ENCODE measurements at regions not wholly inside any gene's neighbourhood (a gene's known extent, or its start where the extent isn't known, plus 50 kb on each side); places are given as distances from the start of the nearest gene placed in this dataset.

DNA sequence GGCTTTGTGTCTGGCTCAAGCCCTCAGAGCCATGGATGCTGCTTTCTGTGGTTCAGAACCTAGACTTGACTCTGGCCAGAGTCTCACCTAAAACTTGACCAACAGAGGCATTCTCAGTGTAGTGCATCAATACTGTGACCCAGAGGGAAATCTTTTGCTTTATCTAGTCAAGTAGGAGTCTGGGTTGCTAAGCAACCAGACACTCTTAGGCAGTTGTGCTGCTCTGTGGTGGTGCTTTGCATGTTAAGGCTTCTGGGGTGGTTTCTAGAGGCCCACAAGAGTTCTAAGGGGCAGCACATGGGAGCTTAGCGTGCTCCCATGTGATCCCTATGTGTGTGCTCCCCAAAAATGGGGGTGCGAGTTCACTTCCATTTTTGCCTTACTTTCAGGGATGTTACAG is 224.6 kb upstream of the PLET1 start:
- TF ChIP-seq EZH2phosphoT487 (IDR thresholded peaks at IDR 0.05; ENCODE audit: low read depth, severe bottlenecking, unreplicated experiment): no peak
- TF ChIP-seq, protein P1, sequence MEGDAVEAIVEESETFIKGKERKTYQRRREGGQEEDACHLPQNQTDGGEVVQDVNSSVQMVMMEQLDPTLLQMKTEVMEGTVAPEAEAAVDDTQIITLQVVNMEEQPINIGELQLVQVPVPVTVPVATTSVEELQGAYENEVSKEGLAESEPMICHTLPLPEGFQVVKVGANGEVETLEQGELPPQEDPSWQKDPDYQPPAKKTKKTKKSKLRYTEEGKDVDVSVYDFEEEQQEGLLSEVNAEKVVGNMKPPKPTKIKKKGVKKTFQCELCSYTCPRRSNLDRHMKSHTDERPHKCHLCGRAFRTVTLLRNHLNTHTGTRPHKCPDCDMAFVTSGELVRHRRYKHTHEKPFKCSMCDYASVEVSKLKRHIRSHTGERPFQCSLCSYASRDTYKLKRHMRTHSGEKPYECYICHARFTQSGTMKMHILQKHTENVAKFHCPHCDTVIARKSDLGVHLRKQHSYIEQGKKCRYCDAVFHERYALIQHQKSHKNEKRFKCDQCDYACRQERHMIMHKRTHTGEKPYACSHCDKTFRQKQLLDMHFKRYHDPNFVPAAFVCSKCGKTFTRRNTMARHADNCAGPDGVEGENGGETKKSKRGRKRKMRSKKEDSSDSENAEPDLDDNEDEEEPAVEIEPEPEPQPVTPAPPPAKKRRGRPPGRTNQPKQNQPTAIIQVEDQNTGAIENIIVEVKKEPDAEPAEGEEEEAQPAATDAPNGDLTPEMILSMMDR (IDR thresholded peaks at IDR 0.05; ENCODE audit: poor library complexity): no peak
- no peak for TF ChIP-seq EZH2 (IDR thresholded peaks at IDR 0.05; ENCODE audit: borderline replicate concordance)

Measured in hepatocyte (in vitro differentiated cells).